Stomach (tissue), 8 donors: ENCODE measurements at regions not wholly inside any gene's neighbourhood (a gene's known extent, or its start where the extent isn't known, plus 50 kb on each side); places are given as distances from the start of the nearest gene placed in this dataset.
A peak's percentile ranks its signal among the peaks of the same experiment; 100 is the strongest.

Experiments
- DNase-seq, 2 donors: peaks; one replicate each; pipeline versions ENCODE4 v3.0.0 to v3.0.0-alpha.2; 2013 to 2019
- H3K27ac ChIP-seq, 5 donors: fragments of 200-600 bp in 4 of 5; sonication (generic) in 4 of 5; one replicate each; pipeline ENCODE4 v1.5.1; 2013 to 2019; ENCODE audit warnings: mild to moderate bottlenecking in 1 of 5, moderate library complexity in 1 of 5
- H3K27me3 ChIP-seq, 3 donors: fragments of 200-600 bp; sonication (generic); one replicate each; pipeline ENCODE4 v1.5.1; 2017 to 2019; ENCODE audit warnings: mixed run types in 1 of 3
- H3K36me3 ChIP-seq, 4 donors: fragments of 200-600 bp; sonication (generic); 1 replicate in 3 of 4; 2 replicates in 1 of 4; pipeline ENCODE4 v1.5.1; 2016 to 2019
- H3K4me1 ChIP-seq, 4 donors: fragments of 200-600 bp; sonication (generic); one replicate each; pipeline ENCODE4 v1.5.1; 2016 to 2019
- H3K4me3 ChIP-seq, 4 donors: fragments of 200-600 bp; sonication (generic) in 3 of 4; one replicate each; pipeline ENCODE4 v1.5.1; 2016 to 2019; ENCODE audit warnings: mild to moderate bottlenecking in 1 of 4
- H3K9me3 ChIP-seq, 4 donors: fragments of 200-600 bp; sonication (generic); one replicate each; pipeline ENCODE4 v1.5.1; 2016 to 2019
- CTCF ChIP-seq, 7 experiments: fragments of 450-650 bp in 4 of 7; fragments of 200-600 bp in 3 of 7; sonication (generic) in 3 of 7; IDR thresholded peaks; one replicate each; pipeline ENCODE4 v1.5.1; 2016 to 2019; ENCODE audit warnings: antibody characterized with exemption in 7 of 7, control low read depth in 2 of 7, mild to moderate bottlenecking in 1 of 7
- EP300 ChIP-seq: sonication (generic); formaldehyde crosslinking; IDR thresholded peaks from one replicate; pipeline ENCODE4 v1.6.1; 2017; ENCODE audit warnings: antibody characterized with exemption
- POLR2A ChIP-seq, 4 donors: fragments of 450-650 bp; IDR thresholded peaks; one replicate each; pipeline ENCODE4 v1.6.1; 2016; ENCODE audit warnings: antibody characterized with exemption in 4 of 4, control low read depth in 2 of 4, mild to moderate bottlenecking in 1 of 4, moderate library complexity in 1 of 4
- POLR2AphosphoS5 ChIP-seq, 3 donors: sonication (generic); formaldehyde crosslinking; IDR thresholded peaks; one replicate each; pipeline ENCODE4 v1.6.1; 2016; ENCODE audit warnings: antibody characterized with exemption in 3 of 3
- WGBS, 5 donors: extraction: QIAGEN DNeasy Blood & Tissue Kit in 3 of 5; methylation state at CpG; one replicate each; pipeline versions ENCODE4 v1.1.5 to v1.1.7; 2013 to 2018; 5-methylcytosine and 5-hydroxymethylcytosine counted together
- intact Hi-C: fragments of 100-400 bp; cut with DNase I; formaldehyde crosslinking; loops from one replicate; pipeline ENCODE4 v1.15.1; 2023; ENCODE audit warnings: low total_unique reads
- donor health status: healthy with polysubstance abuse.
- donor health status: Bipolar disorder and iron deficiency.
- donor health status: healthy.

- no peak overlapping the region for H3K27ac ChIP-seq
- TF ChIP-seq CTCF (IDR thresholded peaks at IDR 0.05) (no peak), EP300 (no peak), POLR2A (IDR thresholded peaks at IDR 0.05) (no peak), POLR2AphosphoS5 (IDR thresholded peaks at IDR 0.05) (no peak)
- intact Hi-C loops, result no loop called here
Observed at GRCh38 chr1:62381831-62382657, 54.8 kb upstream of the USP1 start.

GRCh38 chr1:62382658-62382955 is 54.2 kb upstream of the USP1 start:
- H3K4me3 ChIP-seq, result no peak overlapping the region
- intact Hi-C loops, result no loop called here
- no peaks in the 10 kb centered on the region for H3K36me3 ChIP-seq
- H3K27ac ChIP-seq, result no peak overlapping the region
- H3K4me1 ChIP-seq, result peaks cover 11 to 35% (median 24%) of the 10 kb centered on the region in 4 donors
- no peaks in the 10 kb centered on the region for H3K27me3 ChIP-seq
- H3K9me3 ChIP-seq, result no peaks in the 10 kb centered on the region
- 55 to 71% (median 61%) methylated on average over 2 of the region's 2 CpGs for WGBS, 5 donors
- no peak for DNase-seq
- TF ChIP-seq POLR2AphosphoS5 (IDR thresholded peaks at IDR 0.05) (no peak), POLR2A (IDR thresholded peaks at IDR 0.05) (no peak), EP300 (no peak), CTCF (IDR thresholded peaks at IDR 0.05) (no peak)

More at GRCh38 chr1:62381831-62382657, 54.8 kb upstream of the USP1 start:
- no peak for DNase-seq
- Histone ChIP-seq H3K27me3 (no peaks in the 10 kb centered on the region), H3K4me3 (no peak overlapping the region), H3K4me1 (peaks cover 11 to 33% (median 24%) of the 10 kb centered on the region in 4 donors), H3K36me3 (no peaks in the 10 kb centered on the region), H3K9me3 (no peaks in the 10 kb centered on the region)
- 89 to 95% (median 94%) methylated on average over 10 of the region's 10 CpGs for WGBS, 5 donors

GRCh38 chr1:62384276-62385005 is 52.4 kb upstream of the USP1 start:
- Histone ChIP-seq H3K4me3 (no peak overlapping the region), H3K9me3 (no peaks in the 10 kb centered on the region), H3K27ac (peak overlapping the region; percentile 46 to 72 (median 69)), H3K27me3 (no peaks in the 10 kb centered on the region), H3K4me1 (peaks cover 11 to 35% (median 24%) of the 10 kb centered on the region in 4 donors), H3K36me3 (no peaks in the 10 kb centered on the region)
- WGBS, 5 donors, result 43 to 59% (median 51%) methylated on average over 7 of the region's 7 CpGs
- intact Hi-C loops, result no loop called here
- TF ChIP-seq EP300 (no peak), CTCF (IDR thresholded peaks at IDR 0.05) (no peak), POLR2A (IDR thresholded peaks at IDR 0.05) (no peak), POLR2AphosphoS5 (IDR thresholded peaks at IDR 0.05) (peak in 1 of 3 donors; percentile 47)
- DNase-seq, result peak; percentile 29 to 85

- peak; percentile 30 to 72 for DNase-seq
- Histone ChIP-seq H3K27ac (peak overlapping the region; percentile 52 to 72 (median 67)), H3K4me3 (no peak overlapping the region), H3K9me3 (no peaks in the 10 kb centered on the region), H3K4me1 (peaks cover 11 to 35% (median 24%) of the 10 kb centered on the region in 4 donors), H3K27me3 (no peaks in the 10 kb centered on the region), H3K36me3 (no peaks in the 10 kb centered on the region)
- no peak for TF ChIP-seq EP300
- no peak for TF ChIP-seq POLR2AphosphoS5 (IDR thresholded peaks at IDR 0.05)
- TF ChIP-seq POLR2A (IDR thresholded peaks at IDR 0.05), result no peak
- no peak for TF ChIP-seq CTCF (IDR thresholded peaks at IDR 0.05)
- intact Hi-C loops, result no loop called here
- WGBS, 5 donors, result 30 to 69% (median 46%) methylated on average over 5 of the region's 5 CpGs
Observed at GRCh38 chr1:62385923-62386322, 50.9 kb upstream of the USP1 start.
